ENCODE measurements at regions not wholly inside any gene's neighbourhood (a gene's known extent, or its start where the extent isn't known, plus 50 kb on each side); places are given as distances from the start of the nearest gene placed in this dataset.

DNA sequence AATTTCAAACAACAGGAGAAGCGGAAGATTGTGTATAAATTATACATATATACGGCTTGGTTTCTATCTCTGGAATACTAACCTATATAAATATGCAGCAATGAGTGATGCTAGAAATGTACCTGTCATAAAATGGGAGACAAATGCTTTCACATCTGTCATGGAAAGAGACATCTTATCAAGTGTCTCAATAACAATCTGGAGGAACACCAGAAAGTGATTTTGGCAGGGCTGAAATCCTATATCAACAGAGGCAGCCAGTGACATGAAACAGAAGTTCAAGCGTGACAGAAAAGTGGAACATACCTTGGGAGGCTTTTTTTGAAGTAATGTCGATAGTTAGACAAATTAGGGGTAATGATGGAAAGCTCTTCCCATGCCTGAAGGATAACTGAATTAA is 834.6 kb downstream of the JRKL start:
- no peak for TF ChIP-seq MAZ (IDR thresholded peaks at IDR 0.05; ENCODE audit: borderline replicate concordance, low read depth, low read length)
- TF ChIP-seq, protein P1, sequence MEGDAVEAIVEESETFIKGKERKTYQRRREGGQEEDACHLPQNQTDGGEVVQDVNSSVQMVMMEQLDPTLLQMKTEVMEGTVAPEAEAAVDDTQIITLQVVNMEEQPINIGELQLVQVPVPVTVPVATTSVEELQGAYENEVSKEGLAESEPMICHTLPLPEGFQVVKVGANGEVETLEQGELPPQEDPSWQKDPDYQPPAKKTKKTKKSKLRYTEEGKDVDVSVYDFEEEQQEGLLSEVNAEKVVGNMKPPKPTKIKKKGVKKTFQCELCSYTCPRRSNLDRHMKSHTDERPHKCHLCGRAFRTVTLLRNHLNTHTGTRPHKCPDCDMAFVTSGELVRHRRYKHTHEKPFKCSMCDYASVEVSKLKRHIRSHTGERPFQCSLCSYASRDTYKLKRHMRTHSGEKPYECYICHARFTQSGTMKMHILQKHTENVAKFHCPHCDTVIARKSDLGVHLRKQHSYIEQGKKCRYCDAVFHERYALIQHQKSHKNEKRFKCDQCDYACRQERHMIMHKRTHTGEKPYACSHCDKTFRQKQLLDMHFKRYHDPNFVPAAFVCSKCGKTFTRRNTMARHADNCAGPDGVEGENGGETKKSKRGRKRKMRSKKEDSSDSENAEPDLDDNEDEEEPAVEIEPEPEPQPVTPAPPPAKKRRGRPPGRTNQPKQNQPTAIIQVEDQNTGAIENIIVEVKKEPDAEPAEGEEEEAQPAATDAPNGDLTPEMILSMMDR (conservative IDR thresholded peaks at IDR 0.05; ENCODE audit: low read depth, low read length), result no peak

All from IMR-90 (cell line).